HepG2 (cell line): ENCODE measurements at regions not wholly inside any gene's neighbourhood (a gene's known extent, or its start where the extent isn't known, plus 50 kb on each side); places are given as distances from the start of the nearest gene placed in this dataset.

Experiments
- EED ChIP-seq: sonication (generic); formaldehyde crosslinking; IDR thresholded peaks from 2 replicates; pipeline ENCODE4 v1.5.0; 2020; ENCODE audit warnings: mild to moderate bottlenecking, missing genetic modification reagents
- JDP2 ChIP-seq: sonication (generic); formaldehyde crosslinking; IDR thresholded peaks from 2 replicates; pipeline ENCODE4 v1.8.1; 2022; ENCODE audit warnings: missing genetic modification reagents, borderline replicate concordance
- KDM3A ChIP-seq: IDR thresholded peaks from 2 replicates; pipeline ENCODE4 v1.6.1; 2018; ENCODE audit warnings: low read depth, missing compliant biosample characterization
- MXI1 ChIP-seq: IDR thresholded peaks from 3 replicates; pipeline ENCODE4 v1.6.1; 2012; ENCODE audit warnings: low read depth, low read length, inconsistent platforms, borderline replicate concordance
- NFYB ChIP-seq: sonication (generic); formaldehyde crosslinking; IDR thresholded peaks from 2 replicates; pipeline ENCODE4 v1.4.0; 2020; ENCODE audit warnings: missing genetic modification reagents
- NR1H2 ChIP-seq: sonication (generic); formaldehyde crosslinking; IDR thresholded peaks from 2 replicates; pipeline ENCODE4 v1.8.1; 2022; ENCODE audit warnings: low read depth, missing genetic modification reagents, borderline replicate concordance
- RNF2 ChIP-seq: fragments of 450-650 bp; conservative IDR thresholded peaks from 2 replicates; pipeline ENCODE4 v1.6.1; 2016; ENCODE audit warnings: low read depth
- TGIF2 ChIP-seq: IDR thresholded peaks from 2 replicates; pipeline ENCODE4 v1.6.1; 2016; ENCODE audit warnings: control low read depth, missing compliant biosample characterization
- ZBTB39 ChIP-seq: sonication (generic); formaldehyde crosslinking; IDR thresholded peaks from 2 replicates; pipeline ENCODE4 v1.5.0; 2020; ENCODE audit warnings: missing genetic modification reagents
- ZFYVE20 ChIP-seq: sonication (generic); formaldehyde crosslinking; IDR thresholded peaks from 2 replicates; pipeline ENCODE4 v1.8.0; 2023; ENCODE audit warnings: low read depth, mild to moderate bottlenecking, moderate library complexity, missing genetic modification reagents, borderline replicate concordance
- ZNF318 ChIP-seq: sonication (generic); formaldehyde crosslinking; IDR thresholded peaks from 2 replicates; pipeline ENCODE4 v1.4.0; 2020; ENCODE audit warnings: mild to moderate bottlenecking, missing genetic modification reagents
- ZNF552 ChIP-seq: sonication (generic); formaldehyde crosslinking; IDR thresholded peaks from 2 replicates; pipeline ENCODE4 v1.9.0; 2022; ENCODE audit warnings: missing genetic modification reagents, mild to moderate bottlenecking, borderline replicate concordance
- ZSCAN31 ChIP-seq: sonication (generic); formaldehyde crosslinking; IDR thresholded peaks from 2 replicates; pipeline ENCODE4 v1.5.0; 2020; ENCODE audit warnings: low read depth, mild to moderate bottlenecking, missing genetic modification reagents
- TF ChIP-seq, protein P1 (sequence below): IDR thresholded peaks from 2 replicates; pipeline ENCODE4 v1.6.1; 2016
- TF ChIP-seq, protein P2 (sequence below): sonication (generic); formaldehyde crosslinking; conservative IDR thresholded peaks from 2 replicates; pipeline ENCODE4 v1.4.0; 2020; ENCODE audit warnings: mild to moderate bottlenecking, missing genetic modification reagents, moderate library complexity

GRCh38 chr10:58965855-58966254 is 210.6 kb upstream of the PHYHIPL start (continued):
- no peak for TF ChIP-seq ZNF318
- TF ChIP-seq, protein P1, sequence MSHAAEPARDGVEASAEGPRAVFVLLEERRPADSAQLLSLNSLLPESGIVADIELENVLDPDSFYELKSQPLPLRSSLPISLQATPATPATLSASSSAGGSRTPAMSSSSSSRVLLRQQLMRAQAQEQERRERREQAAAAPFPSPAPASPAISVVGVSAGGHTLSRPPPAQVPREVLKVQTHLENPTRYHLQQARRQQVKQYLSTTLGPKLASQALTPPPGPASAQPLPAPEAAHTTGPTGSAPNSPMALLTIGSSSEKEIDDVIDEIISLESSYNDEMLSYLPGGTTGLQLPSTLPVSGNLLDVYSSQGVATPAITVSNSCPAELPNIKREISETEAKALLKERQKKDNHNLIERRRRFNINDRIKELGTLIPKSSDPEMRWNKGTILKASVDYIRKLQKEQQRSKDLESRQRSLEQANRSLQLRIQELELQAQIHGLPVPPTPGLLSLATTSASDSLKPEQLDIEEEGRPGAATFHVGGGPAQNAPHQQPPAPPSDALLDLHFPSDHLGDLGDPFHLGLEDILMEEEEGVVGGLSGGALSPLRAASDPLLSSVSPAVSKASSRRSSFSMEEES (CRISPR knock-in tag): no peak
- no peak for TF ChIP-seq NFYB (CRISPR knock-in tag)
- no peak for TF ChIP-seq RNF2
- no peak for TF ChIP-seq ZNF552 (CRISPR knock-in tag)
- no peak for TF ChIP-seq MXI1
- TF ChIP-seq JDP2 (CRISPR knock-in tag): no peak
- TF ChIP-seq ZBTB39 (CRISPR knock-in tag): no peak
- TF ChIP-seq TGIF2: 0 out of 2 replicates have a peak, but pooled peaks have one; percentile 17
- no peak for TF ChIP-seq EED (CRISPR knock-in tag)
- no peak for TF ChIP-seq NR1H2 (CRISPR knock-in tag)
- TF ChIP-seq, protein P2, sequence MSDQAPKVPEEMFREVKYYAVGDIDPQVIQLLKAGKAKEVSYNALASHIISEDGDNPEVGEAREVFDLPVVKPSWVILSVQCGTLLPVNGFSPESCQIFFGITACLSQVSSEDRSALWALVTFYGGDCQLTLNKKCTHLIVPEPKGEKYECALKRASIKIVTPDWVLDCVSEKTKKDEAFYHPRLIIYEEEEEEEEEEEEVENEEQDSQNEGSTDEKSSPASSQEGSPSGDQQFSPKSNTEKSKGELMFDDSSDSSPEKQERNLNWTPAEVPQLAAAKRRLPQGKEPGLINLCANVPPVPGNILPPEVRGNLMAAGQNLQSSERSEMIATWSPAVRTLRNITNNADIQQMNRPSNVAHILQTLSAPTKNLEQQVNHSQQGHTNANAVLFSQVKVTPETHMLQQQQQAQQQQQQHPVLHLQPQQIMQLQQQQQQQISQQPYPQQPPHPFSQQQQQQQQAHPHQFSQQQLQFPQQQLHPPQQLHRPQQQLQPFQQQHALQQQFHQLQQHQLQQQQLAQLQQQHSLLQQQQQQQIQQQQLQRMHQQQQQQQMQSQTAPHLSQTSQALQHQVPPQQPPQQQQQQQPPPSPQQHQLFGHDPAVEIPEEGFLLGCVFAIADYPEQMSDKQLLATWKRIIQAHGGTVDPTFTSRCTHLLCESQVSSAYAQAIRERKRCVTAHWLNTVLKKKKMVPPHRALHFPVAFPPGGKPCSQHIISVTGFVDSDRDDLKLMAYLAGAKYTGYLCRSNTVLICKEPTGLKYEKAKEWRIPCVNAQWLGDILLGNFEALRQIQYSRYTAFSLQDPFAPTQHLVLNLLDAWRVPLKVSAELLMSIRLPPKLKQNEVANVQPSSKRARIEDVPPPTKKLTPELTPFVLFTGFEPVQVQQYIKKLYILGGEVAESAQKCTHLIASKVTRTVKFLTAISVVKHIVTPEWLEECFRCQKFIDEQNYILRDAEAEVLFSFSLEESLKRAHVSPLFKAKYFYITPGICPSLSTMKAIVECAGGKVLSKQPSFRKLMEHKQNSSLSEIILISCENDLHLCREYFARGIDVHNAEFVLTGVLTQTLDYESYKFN (CRISPR knock-in tag): peak; percentile 91
- TF ChIP-seq ZFYVE20 (CRISPR knock-in tag): no peak
- no peak for TF ChIP-seq ZSCAN31
- TF ChIP-seq KDM3A: no peak
